Hindlimb muscle (tissue), 1 donor: ENCODE measurements at regions not wholly inside any gene's neighbourhood (a gene's known extent, or its start where the extent isn't known, plus 50 kb on each side); places are given as distances from the start of the nearest gene placed in this dataset.

ENCODE experiments used
- DNase-seq: peaks from one replicate; pipeline ENCODE4 v3.0.0-alpha.2; 2013

DNA sequence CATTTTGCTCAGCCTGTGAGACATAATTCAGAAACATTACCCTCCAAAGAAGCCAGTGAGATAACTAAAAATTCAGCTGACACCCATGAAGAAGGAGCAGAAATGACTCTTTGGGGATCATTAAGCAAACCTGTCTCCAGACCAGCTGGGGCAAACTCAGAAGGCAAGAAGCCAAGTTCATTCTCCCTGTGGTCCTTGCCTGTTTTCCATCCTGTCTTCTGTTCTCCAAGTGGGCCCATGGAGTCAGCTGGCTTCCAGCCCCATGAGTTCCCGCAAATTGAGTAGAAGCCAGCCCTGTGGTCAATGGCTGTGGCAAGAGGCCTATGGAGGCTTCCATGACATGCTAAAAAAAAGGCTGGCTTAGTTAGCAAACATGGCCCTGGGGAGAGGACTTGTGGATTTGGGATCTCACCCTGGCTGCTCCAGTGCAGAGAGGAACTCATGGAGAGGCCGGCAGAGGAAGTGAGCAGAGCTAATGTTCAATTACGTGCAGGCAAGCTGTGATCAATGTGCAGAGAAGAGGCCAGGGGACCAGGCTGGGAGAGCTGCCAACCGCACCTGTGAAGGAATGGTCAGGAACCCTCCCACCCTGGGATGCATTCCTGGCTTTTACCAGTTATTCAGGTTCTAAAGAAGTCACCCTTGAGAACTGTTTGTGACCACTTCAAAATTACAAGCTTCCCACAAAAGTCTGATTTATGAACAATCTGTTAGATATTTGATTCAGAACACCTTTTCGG lies 229.1 kb downstream of the TSHZ3 start:
- DNase-seq: no peak

GRCh38 chr19:31118986-31119385 lies 230.2 kb downstream of the TSHZ3 start:
- no peak for DNase-seq

DNA sequence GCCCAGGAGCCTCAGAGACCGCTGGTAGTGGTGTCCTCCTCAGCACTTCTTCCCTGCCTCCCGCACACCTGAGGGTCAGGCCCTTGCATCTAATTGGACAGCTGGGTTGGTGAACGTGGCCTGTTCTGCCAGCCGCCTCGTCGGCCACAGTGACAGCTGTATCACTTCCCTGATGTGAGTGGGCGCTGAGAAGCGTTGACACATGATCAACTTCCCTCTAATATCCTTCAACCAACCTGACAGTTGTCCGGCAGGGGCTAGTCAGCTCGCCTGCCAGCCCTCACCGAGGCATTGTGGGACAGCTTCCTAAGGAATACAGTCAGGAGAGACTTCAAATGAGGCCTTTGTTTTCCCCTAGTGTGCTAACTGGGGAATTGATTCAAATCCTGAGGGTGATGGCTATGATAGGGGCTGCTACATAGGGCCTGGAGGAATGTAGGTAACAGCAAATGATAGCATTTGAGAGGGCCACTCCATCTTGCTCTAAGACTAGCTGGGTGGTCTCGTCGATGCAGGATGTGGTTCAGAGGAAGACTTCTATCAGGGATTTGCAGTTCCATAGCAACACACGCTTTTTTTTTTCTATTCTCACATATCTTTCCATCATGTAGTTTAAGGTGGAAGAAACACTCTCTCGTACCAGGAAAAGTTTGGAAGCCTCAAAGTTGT lies 230.8 kb downstream of the TSHZ3 start:
- DNase-seq: no peak

GRCh38 chr19:31114585-31114984 lies 234.7 kb downstream of the TSHZ3 start:
- no peak for DNase-seq

DNA sequence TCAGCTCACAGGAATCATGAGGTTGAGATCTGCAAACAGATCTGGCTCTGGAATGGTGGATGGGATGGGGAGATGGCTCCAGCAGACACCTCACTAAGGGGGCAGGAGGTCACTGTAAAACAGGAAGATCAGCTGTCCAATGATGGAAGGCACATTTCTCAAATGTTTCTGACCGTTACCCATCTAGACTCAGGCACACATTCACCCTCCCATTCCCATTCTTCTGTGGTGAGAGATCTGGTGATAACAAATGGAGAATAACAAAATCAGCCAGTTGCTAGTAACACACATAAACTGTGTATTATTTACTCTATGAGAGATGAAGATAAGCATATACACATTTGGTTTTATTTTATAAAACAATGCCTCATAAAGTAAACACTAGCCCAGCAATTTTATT lies 235.9 kb downstream of the TSHZ3 start:
- no peak for DNase-seq

DNA sequence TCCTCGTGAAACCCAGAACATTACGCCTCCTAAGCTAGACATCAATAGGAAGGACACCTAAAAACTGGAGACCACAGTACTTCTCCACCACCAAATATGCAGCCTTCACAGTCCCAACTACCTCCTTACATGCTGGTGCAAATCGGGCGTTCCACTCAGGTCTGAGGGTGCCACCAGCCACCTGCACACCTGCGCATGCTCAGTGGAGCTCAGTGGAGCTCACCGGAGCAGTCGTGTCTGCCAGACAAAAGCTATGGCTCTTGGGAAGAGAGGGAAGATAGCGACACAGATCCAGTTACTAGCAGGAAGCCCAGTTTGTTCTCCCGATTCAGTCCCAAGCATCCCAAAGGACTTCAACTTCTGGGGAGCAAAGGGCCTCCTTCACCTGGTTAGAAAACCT lies 237.1 kb downstream of the TSHZ3 start:
- no peak for DNase-seq

DNA sequence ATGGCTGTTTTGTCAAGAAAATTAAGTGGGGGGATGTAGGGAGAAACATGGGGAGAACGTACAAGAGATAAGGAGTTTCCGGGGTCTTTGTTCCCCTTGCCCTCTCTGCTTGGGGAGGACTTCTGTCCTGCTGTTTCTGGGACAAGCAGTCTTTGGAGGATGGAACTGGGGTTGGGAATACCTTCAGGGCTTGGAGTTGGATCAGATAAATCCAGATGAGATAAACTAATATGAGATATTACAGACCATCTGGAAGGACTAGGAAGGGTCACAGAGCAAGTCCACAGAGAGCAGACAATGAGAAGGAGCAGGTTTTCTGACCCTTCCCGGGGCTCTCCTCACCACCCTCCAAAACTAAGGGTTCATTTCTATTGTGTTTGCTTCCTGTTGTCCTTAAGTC lies 237.5 kb downstream of the TSHZ3 start:
- no peak for DNase-seq

- no peak for DNase-seq
These were observed 238.9 kb downstream of the TSHZ3 start for GRCh38 chr19:31110336-31110735.

GRCh38 chr19:31109636-31110035 lies 239.6 kb downstream of the TSHZ3 start:
- DNase-seq: no peak

GRCh38 chr19:31107096-31107495 lies 242.1 kb downstream of the TSHZ3 start:
- DNase-seq: no peak

DNA sequence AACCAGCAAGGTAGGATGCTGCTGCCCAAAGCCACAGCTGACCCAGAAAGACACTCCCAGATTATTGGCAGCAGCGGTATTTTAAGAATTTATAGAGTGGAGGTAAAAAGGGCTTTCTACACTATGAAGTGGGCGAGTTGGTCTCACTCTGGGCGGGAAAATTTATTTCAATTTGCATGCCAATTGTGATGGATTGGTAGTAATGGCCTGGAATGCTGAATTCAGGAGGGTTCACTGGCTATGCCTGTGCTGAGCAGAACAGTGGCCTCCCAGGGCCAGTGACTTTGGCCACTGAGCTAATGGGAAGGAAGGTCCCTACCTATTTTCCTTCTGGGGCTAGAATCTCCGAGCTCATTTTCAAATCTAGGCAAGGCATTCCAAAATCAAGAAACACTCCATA lies 243.5 kb downstream of the TSHZ3 start:
- no peak for DNase-seq

- DNase-seq: no peak
These were observed 244.8 kb downstream of the TSHZ3 start for GRCh38 chr19:31104451-31104850.

- no peak for DNase-seq
These were observed 246.0 kb downstream of the TSHZ3 start for GRCh38 chr19:31103228-31103627.

DNA sequence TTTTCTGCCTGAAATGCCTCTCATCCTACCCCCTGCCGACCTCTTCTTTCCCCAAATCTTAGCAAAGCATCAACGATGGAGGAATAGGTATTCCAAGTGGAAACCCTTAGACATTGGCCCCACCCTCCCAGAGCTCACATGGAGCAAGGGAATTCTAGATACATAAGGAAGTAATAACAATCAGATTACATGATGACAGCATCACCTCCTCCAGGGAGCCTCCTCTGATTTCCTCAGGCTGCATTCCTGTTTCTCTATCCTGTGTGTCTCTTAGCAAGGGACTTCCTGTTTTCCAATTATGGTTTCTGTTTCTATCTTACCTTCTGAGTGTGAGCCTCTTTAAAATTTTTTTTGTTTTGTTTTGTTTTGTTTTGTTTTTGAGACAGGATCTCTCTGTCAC lies 246.6 kb downstream of the TSHZ3 start:
- DNase-seq: no peak

- no peak for DNase-seq
These were observed 248.3 kb downstream of the TSHZ3 start for GRCh38 chr19:31100981-31101380.

- no peak for DNase-seq
These were observed 249.0 kb downstream of the TSHZ3 start for GRCh38 chr19:31100206-31100590.

GRCh38 chr19:31099515-31100205 lies 249.6 kb downstream of the TSHZ3 start:
- DNase-seq: no peak

DNA sequence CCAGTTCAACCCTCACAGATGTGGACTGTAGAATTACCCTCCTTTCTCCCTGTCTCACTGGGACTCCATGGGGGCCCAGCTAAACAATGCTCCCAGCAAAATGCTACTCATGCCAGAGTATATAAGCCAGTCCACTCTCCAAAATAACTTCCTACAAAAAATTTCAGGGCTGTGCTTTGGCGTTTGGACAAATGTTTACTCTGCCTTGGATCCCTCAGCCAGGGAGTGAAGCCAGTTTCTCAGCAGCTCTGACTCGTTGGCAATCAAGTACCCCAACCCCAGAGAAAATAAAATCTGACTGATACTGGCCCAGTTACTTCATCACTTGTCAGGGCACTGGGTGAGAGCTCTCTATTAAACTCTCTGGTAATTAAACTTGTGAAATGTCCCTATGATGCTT lies 250.4 kb downstream of the TSHZ3 start:
- DNase-seq: no peak

DNA sequence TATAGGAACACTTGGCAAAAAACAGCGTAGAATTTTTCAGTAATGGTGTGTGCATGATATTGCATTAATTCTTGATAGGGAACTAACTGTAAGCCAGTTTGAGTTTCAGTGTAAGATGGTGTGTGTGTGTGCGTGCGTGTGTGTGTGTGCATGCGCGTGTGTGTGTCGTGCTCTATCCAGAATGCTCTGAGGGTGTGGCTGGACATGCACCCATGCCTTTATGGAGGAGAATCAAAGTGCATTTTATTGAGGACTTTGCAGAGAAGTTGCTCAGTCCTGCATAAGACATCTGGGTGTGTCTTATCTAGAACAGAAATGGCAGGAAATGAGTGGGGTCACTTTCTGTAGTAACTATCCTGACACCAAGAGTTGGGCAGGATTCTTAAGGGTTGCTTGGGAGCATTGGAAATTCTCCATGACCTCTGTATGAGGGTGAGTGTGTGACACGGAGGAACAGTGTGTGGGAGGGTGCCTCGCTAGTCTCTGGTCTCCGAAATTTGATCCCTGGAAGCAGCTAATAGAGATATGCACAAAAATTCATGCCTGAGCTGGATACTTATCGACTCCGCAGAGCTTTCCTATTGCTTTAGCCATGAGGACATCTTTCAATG lies 252.2 kb downstream of the TSHZ3 start:
- DNase-seq: no peak

DNA sequence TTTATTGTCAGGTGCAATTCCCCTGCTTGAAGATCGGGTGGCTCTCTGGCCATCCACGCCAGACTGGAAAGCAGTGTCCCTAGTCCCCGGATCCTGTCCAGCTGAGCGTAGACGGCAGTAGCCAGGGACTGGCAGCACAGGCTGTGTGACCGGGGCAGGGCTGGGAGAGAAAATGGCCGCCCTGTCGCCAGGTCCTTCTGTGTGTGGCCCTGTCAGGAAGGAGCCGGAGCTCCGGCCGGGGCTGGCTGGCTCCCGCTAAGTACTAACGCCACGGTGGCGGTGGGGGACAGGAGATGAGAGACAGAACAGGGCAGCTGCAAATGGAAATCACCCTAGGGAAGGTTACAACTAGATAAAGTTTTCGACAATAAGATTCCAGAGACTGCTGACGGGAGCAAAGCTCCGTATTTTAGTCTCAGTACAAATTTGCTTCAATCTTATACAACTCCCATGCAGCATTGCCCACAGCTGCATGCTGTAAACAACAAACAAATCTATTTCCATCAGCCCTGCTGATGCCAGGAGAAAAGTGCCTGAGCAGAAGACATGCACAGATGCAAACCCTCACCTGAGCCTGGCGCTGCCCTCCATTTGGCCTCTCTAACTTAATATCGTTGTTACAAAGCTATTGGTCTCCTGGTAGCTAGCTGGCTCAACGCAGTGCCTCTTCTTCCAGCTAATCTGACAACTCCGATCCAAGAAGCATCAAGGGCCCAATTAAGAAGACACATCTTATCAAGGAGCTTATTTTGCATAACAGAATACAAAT lies 253.0 kb downstream of the TSHZ3 start:
- no peak for DNase-seq

GRCh38 chr19:31095100-31095804 lies 254.0 kb downstream of the TSHZ3 start:
- no peak for DNase-seq

DNA sequence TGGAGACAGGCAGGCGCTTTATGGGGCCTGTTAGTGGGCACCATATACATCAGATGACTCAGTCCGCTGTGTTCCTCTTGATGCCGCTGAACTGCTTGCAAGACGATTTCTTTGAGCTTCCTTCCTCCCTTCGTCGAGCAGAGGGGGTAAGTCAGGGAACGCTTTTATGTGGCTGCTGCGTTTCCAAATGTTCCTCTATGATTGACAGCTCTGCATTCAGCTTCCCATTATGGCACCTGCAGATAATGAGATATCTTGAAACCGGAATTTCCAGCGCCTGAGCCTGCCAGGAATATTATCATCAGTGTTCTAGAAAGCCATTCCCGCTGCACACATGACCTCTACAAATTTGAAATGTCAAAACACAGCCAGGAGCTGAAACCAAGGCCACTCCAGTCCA lies 257.0 kb downstream of the TSHZ3 start:
- DNase-seq: no peak
